Vagina (tissue), 2 donors: ENCODE measurements at regions not wholly inside any gene's neighbourhood (a gene's known extent, or its start where the extent isn't known, plus 50 kb on each side); places are given as distances from the start of the nearest gene placed in this dataset.

Experiments
- POLR2A ChIP-seq, 2 donors: fragments of 450-650 bp; IDR thresholded peaks; one replicate each; pipeline ENCODE4 v1.6.1; 2017; ENCODE audit warnings: antibody characterized with exemption in 2 of 2, mild to moderate bottlenecking in 2 of 2, moderate library complexity in 2 of 2
- TF ChIP-seq, protein P1 (sequence below), 3 experiments: fragments of 450-650 bp in 2 of 3; fragments of 200-600 bp in 1 of 3; sonication (generic) in 1 of 3; IDR thresholded peaks; one replicate each; pipeline ENCODE4 v1.5.1; 2017 to 2019; ENCODE audit warnings: antibody characterized with exemption in 3 of 3, mild to moderate bottlenecking in 2 of 3, moderate library complexity in 2 of 3

DNA sequence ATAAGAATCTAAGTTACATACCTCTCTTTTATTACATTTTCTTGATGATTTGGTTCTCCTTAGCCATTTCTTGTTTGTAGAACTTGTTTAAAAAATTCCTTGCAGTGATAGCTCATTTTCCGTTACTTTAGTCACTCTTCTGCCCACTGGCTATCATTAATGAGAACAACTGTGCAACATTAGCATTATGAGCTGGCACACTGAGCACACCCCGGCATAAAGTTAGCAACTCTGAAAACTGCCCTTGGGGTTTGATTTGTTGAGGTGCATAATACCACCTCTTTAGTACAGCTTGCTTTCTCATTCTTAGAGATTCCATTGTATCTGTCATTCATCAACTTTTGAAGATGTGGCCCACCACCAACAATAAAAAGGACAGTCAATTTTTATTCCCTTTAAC is 87.6 kb upstream of the ADCY1 start:
- no peak for TF ChIP-seq POLR2A (IDR thresholded peaks at IDR 0.05)
- TF ChIP-seq, protein P1, sequence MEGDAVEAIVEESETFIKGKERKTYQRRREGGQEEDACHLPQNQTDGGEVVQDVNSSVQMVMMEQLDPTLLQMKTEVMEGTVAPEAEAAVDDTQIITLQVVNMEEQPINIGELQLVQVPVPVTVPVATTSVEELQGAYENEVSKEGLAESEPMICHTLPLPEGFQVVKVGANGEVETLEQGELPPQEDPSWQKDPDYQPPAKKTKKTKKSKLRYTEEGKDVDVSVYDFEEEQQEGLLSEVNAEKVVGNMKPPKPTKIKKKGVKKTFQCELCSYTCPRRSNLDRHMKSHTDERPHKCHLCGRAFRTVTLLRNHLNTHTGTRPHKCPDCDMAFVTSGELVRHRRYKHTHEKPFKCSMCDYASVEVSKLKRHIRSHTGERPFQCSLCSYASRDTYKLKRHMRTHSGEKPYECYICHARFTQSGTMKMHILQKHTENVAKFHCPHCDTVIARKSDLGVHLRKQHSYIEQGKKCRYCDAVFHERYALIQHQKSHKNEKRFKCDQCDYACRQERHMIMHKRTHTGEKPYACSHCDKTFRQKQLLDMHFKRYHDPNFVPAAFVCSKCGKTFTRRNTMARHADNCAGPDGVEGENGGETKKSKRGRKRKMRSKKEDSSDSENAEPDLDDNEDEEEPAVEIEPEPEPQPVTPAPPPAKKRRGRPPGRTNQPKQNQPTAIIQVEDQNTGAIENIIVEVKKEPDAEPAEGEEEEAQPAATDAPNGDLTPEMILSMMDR (IDR thresholded peaks at IDR 0.05): no peak
